HL-60 (cell line): ENCODE measurements at regions not wholly inside any gene's neighbourhood (a gene's known extent, or its start where the extent isn't known, plus 50 kb on each side); places are given as distances from the start of the nearest gene placed in this dataset.

ENCODE experiments used
- DNase-seq, 2 experiments: peaks; one replicate each; pipeline ENCODE4 v3.0.0-alpha.2; 2010 to 2020; ENCODE audit warnings: low read depth in 1 of 2, low spot score in 1 of 2
- H3K27ac ChIP-seq: fragments of 250-450 bp; sonication (Bioruptor Pico); replicated peaks from 2 replicates; pipeline ENCODE4 v1.5.1; 2020; ENCODE audit warnings: mild to moderate bottlenecking, moderate library complexity
- H3K27me3 ChIP-seq: fragments of 250-450 bp; sonication (Bioruptor Pico); 2 replicates; pipeline ENCODE4 v1.5.1; 2021; ENCODE audit warnings: mild to moderate bottlenecking, moderate library complexity; ENCODE audit not compliant: insufficient read depth, poor library complexity, severe bottlenecking
- H3K4me3 ChIP-seq: replicated peaks from 2 replicates; pipeline ENCODE4 v1.5.1; 2011; ENCODE audit warnings: mild to moderate bottlenecking, control low read depth, low read length; ENCODE audit not compliant: insufficient read depth
- GABPA ChIP-seq: IDR thresholded peaks from 2 replicates; pipeline ENCODE4 v1.6.1; 2012; ENCODE audit warnings: low read depth
- POLR2AphosphoS5 ChIP-seq: IDR thresholded peaks from 2 replicates; pipeline ENCODE4 v1.6.1; 2012; ENCODE audit warnings: low read depth
- REST ChIP-seq: IDR thresholded peaks from 2 replicates; pipeline ENCODE4 v1.6.1; 2012; ENCODE audit warnings: low read depth; ENCODE audit not compliant: insufficient replicate concordance
- SPI1 ChIP-seq: IDR thresholded peaks from 2 replicates; pipeline ENCODE4 v1.6.1; 2012; ENCODE audit warnings: low read depth, mild to moderate bottlenecking, borderline replicate concordance
- TF ChIP-seq, protein P1 (sequence below): IDR thresholded peaks from one replicate; pipeline ENCODE4 v1.5.1; 2011; ENCODE audit warnings: low read length, control low read depth, inconsistent platforms; ENCODE audit not compliant: insufficient read depth

DNA sequence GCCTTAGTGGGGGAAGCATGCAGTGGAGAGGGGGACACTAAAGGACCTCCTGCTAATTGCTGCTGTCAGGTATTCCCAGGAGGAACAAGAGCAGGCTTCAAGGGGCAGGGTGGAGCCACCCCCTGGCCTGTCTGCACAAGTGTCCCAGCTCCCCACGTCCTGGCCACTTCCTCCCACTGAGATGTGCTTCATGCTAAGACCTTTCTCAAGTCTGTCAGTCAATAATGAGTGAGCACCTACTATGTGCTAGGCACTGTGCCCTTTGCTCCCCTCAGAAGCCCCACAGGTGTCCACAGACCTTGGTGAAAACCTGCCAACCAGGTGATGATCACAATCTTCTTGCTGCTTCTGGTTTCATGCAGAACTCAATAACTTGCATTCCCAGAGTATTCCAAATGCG lies 147.9 kb downstream of the UNC5CL start:
- Histone ChIP-seq H3K27ac (no peak overlapping the region), H3K4me3 (no peak overlapping the region), H3K27me3 (no peaks in the 10 kb centered on the region)
- no peak for DNase-seq
- TF ChIP-seq GABPA, result no peak
- TF ChIP-seq SPI1, result no peak
- no peak for TF ChIP-seq REST
- TF ChIP-seq, protein P1, sequence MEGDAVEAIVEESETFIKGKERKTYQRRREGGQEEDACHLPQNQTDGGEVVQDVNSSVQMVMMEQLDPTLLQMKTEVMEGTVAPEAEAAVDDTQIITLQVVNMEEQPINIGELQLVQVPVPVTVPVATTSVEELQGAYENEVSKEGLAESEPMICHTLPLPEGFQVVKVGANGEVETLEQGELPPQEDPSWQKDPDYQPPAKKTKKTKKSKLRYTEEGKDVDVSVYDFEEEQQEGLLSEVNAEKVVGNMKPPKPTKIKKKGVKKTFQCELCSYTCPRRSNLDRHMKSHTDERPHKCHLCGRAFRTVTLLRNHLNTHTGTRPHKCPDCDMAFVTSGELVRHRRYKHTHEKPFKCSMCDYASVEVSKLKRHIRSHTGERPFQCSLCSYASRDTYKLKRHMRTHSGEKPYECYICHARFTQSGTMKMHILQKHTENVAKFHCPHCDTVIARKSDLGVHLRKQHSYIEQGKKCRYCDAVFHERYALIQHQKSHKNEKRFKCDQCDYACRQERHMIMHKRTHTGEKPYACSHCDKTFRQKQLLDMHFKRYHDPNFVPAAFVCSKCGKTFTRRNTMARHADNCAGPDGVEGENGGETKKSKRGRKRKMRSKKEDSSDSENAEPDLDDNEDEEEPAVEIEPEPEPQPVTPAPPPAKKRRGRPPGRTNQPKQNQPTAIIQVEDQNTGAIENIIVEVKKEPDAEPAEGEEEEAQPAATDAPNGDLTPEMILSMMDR, result no peak
- no peak for TF ChIP-seq POLR2AphosphoS5

DNA sequence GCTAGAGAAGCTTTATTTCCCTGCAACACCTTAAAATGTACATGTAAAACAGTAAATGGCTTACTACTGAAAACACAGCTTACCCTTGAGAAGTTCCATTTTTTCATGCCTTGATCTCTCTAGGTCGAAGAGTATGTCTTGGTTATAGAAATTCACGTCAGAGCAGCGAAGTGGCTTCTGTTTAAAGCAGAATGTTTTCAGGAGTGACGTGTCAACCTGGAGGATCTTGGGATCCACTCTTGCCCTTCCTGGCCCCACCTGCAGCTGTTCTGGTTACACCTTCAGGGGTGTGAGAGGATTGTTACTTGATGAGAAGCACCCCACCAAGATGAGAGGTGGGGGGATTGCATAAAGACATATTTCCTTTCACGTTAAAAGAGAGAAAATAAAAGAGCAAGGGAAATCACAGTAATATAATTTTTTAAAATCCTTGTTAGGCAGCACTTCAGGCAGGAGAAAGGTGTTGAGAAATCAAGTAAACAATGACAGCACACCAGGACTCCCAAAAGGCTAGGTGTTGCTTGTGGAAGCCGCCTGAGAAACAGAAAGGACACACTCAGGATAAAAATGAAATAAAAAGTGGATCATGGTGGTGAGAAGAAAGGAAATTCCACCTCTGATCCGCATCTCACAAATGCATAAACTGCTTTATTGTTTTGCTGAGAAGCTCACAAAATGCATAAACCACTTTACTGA lies 149.7 kb downstream of the UNC5CL start:
- Histone ChIP-seq H3K27me3 (no peaks in the 10 kb centered on the region), H3K4me3 (no peak overlapping the region), H3K27ac (no peak overlapping the region)
- TF ChIP-seq, protein P1, result no peak
- TF ChIP-seq REST, result no peak
- TF ChIP-seq POLR2AphosphoS5, result no peak
- TF ChIP-seq SPI1, result no peak
- TF ChIP-seq GABPA, result no peak
- no peak for DNase-seq

DNA sequence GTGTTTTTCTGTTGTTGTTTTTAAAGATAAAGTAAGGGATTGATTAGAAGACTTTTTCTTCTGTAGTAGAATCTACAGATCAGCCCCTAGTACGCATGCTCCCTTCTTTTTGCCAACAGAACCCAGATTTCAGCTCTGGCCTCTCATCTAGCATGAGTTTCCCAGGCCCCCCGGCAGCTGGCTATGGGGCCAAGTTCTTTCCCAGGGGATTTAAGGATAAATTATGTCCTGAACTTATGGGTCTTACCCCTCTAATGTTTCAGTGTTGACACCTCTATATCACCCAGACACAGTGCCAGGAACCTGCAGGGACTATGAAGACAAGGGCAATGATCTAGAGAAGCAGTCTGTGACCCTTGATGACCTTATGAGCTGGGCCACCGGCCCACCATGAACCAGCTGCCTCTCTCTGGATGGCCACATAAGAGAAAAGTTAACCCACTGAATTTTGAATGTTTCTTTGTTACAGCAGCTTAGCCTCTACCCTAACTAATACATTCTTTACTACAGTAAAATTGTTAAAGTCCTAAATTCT lies 150.5 kb downstream of the UNC5CL start:
- no peaks in the 10 kb centered on the region for H3K27me3 ChIP-seq
- DNase-seq, result no peak
- H3K27ac ChIP-seq, result no peak overlapping the region
- TF ChIP-seq POLR2AphosphoS5 (no peak), REST (no peak), SPI1 (no peak), GABPA (no peak)
- TF ChIP-seq, protein P1, result no peak
- no peak overlapping the region for H3K4me3 ChIP-seq
